GM12891 (cell line): ENCODE measurements at regions not wholly inside any gene's neighbourhood (a gene's known extent, or its start where the extent isn't known, plus 50 kb on each side); places are given as distances from the start of the nearest gene placed in this dataset.

Source experiments
- POLR2A ChIP-seq: IDR thresholded peaks from 2 replicates; pipeline ENCODE4 v1.6.1; 2011; ENCODE audit warnings: low read depth, low read length, control low read depth
- POLR2AphosphoS5 ChIP-seq: IDR thresholded peaks from 2 replicates; pipeline ENCODE4 v1.6.1; 2011; ENCODE audit warnings: low read depth, low read length, control low read depth
- POU2F2 ChIP-seq: IDR thresholded peaks from 2 replicates; pipeline ENCODE4 v1.6.1; 2011; ENCODE audit warnings: low read depth, mild to moderate bottlenecking, control low read depth, low read length, moderate library complexity
- SPI1 ChIP-seq: IDR thresholded peaks from 2 replicates; pipeline ENCODE4 v1.6.1; 2011; ENCODE audit warnings: low read depth, low read length, control low read depth
- TAF1 ChIP-seq: IDR thresholded peaks from 2 replicates; pipeline ENCODE4 v1.6.1; 2011; ENCODE audit warnings: low read depth, low read length, control low read depth

GRCh38 chr2:2767837-2768236 lies 436.8 kb upstream of the MYT1L start:
- TF ChIP-seq POLR2AphosphoS5 (no peak), POLR2A (no peak), SPI1 (no peak), TAF1 (no peak), POU2F2 (no peak)
